MCF 10A (cell line): ENCODE measurements at regions not wholly inside any gene's neighbourhood (a gene's known extent, or its start where the extent isn't known, plus 50 kb on each side); places are given as distances from the start of the nearest gene placed in this dataset.
A peak's percentile ranks its signal among the peaks of the same experiment; 100 is the strongest.

Source experiments
- BruUV-seq: library from RNA; stranded (reverse); fragments of 400-500 nt; replicated peaks from 2 replicates; lab custom pipeline; 2021; lab: Mats Ljungman, UMichigan
- CTCF ChIA-PET: fragments of 300-600 bp; sonication (Branson Sonifier 250); formaldehyde crosslinking; extraction: SDS; loops from one replicate; lab custom pipeline; 2021; ENCODE audit warnings: antibody characterized with exemption, inconsistent platforms; lab: Yijun Ruan, JAX
- POLR2A ChIA-PET: fragments of 300-600, 350-650 bp; sonication (Branson Sonifier 250); formaldehyde crosslinking; extraction: SDS; loops from one replicate; lab custom pipeline; 2020; ENCODE audit warnings: antibody characterized with exemption, inconsistent platforms; lab: Yijun Ruan, JAX
- DNase-seq: peaks from one replicate; pipeline ENCODE4 v3.0.0-alpha.2; 2018; ENCODE audit not compliant: unreplicated experiment
- H3K27ac Mint-ChIP-seq: one replicate; pipeline ENCODE4 v1.8.0; 2022; ENCODE audit warnings: mild to moderate bottlenecking, low read depth, mixed read lengths; ENCODE audit not compliant: unreplicated experiment
- H3K27me3 Mint-ChIP-seq: one replicate; pipeline ENCODE4 v1.8.0; 2022; ENCODE audit warnings: mixed read lengths; ENCODE audit not compliant: insufficient read depth, unreplicated experiment
- H3K36me3 Mint-ChIP-seq: one replicate; pipeline ENCODE4 v1.8.0; 2022; ENCODE audit warnings: mild to moderate bottlenecking, moderate library complexity, mixed read lengths; ENCODE audit not compliant: insufficient read depth, unreplicated experiment
- H3K4me1 Mint-ChIP-seq: one replicate; pipeline ENCODE4 v1.8.0; 2022; ENCODE audit warnings: mixed read lengths; ENCODE audit not compliant: insufficient read depth, unreplicated experiment
- H3K4me3 Mint-ChIP-seq: one replicate; pipeline ENCODE4 v1.8.0; 2022; ENCODE audit warnings: mild to moderate bottlenecking, moderate library complexity, mixed read lengths; ENCODE audit not compliant: unreplicated experiment
- H3K9me3 Mint-ChIP-seq: one replicate; pipeline ENCODE4 v1.8.0; 2022; ENCODE audit warnings: mixed read lengths; ENCODE audit not compliant: unreplicated experiment
- intact Hi-C: fragments of 100-400 bp; cut with micrococcal nuclease; formaldehyde crosslinking; loops from 2 replicates; pipeline ENCODE4 v1.14.1; 2022
- TF ChIP-seq, protein P1 (sequence below): fragments of 200-600 bp; IDR thresholded peaks from one replicate; pipeline ENCODE4 v1.8.0; 2022; ENCODE audit warnings: antibody characterized with exemption, mild to moderate bottlenecking; ENCODE audit not compliant: unreplicated experiment

DNA sequence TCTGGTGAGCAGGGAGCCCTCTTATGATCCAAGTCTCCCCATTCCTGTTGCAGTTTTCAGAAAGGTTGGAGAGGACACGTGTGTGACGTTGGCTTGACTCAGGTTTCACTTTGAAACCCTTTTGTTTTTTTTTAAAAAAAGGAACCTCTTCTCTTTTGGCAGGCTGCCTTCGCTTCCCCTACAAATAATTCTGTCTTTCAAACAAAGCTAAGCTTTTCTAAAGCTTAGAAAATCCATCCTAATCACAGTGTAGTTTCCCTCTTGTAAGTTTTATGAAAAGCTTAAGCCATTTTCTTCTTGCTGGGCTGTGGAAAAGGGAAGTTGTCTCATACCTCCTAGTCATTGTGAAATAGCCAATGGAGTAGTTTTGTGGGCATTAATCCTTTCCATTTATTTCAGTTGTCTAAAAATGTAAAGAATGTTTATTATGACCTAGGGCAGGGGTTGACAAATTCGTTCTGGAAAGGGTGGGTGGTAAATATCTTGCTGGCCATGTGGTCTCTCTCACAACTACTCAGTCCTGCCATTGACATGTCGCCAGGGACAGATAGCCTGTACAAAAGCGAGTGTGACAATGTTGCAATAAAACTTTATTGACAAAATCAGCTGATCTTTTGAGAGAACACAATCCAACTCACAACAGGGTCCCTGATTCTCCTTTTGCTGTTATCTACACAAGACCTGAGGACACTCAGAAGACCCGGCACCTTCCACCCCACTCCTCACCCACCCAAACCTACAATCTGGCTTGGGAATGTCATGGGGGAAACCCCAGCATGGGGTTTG, 878.8 kb downstream of the RNF144A start:
- H3K27me3 Mint-ChIP-seq = no peaks in the 10 kb centered on the region
- DNase-seq = peak; percentile 35

DNA sequence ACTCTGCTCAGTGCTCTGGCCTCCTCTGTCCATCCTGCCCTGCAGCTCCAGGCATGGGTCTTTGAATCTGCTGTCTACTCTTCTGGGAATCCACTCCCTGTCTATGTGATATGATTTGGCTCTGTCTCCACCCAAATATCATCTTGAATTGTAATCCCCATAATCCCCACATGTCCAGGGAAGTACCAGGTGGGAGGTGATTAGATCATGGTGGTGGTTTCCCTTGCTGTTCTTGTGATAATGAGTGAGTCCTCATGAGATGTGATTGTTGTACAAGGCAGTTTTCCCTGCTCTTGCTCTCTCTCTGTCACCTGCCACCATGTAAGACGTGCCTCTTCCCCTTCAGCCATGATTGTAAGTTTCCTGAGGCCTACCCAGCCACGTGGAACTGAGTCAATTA, 881.8 kb upstream of the ID2 start:
- Mint-ChIP-seq H3K27me3 (no peaks in the 10 kb centered on the region), H3K27ac (no peak overlapping the region), H3K4me1 (peaks cover 3% of the 10 kb centered on the region), H3K36me3 (no peaks in the 10 kb centered on the region), H3K9me3 (peaks cover 6% of the 10 kb centered on the region), H3K4me3 (no peak overlapping the region)
- CTCF ChIA-PET = no interaction called here
- TF ChIP-seq, protein P1, sequence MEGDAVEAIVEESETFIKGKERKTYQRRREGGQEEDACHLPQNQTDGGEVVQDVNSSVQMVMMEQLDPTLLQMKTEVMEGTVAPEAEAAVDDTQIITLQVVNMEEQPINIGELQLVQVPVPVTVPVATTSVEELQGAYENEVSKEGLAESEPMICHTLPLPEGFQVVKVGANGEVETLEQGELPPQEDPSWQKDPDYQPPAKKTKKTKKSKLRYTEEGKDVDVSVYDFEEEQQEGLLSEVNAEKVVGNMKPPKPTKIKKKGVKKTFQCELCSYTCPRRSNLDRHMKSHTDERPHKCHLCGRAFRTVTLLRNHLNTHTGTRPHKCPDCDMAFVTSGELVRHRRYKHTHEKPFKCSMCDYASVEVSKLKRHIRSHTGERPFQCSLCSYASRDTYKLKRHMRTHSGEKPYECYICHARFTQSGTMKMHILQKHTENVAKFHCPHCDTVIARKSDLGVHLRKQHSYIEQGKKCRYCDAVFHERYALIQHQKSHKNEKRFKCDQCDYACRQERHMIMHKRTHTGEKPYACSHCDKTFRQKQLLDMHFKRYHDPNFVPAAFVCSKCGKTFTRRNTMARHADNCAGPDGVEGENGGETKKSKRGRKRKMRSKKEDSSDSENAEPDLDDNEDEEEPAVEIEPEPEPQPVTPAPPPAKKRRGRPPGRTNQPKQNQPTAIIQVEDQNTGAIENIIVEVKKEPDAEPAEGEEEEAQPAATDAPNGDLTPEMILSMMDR = no peak
- no TSS peak for BruUV-seq
- no peak for DNase-seq
- POLR2A ChIA-PET = no interaction called here
- intact Hi-C loops = no loop called here

More for the DNA sequence above, 878.8 kb downstream of the RNF144A start:
- H3K36me3 Mint-ChIP-seq = no peaks in the 10 kb centered on the region
- BruUV-seq = no TSS peak
- CTCF ChIA-PET = interaction anchor here (0.7 kb wide), 1 partner anchor 21 kb away, joined by 3 read pairs; no protein-coding TSS in a partner anchor
- peaks cover 10% of the 10 kb centered on the region for H3K4me1 Mint-ChIP-seq
- peak overlapping the region; percentile 24 for H3K27ac Mint-ChIP-seq
- peak overlapping the region; percentile 12 for H3K4me3 Mint-ChIP-seq
- POLR2A ChIA-PET = no interaction called here
- intact Hi-C loops = no loop called here
- TF ChIP-seq, protein P1 = no peak
- H3K9me3 Mint-ChIP-seq = peaks cover 6% of the 10 kb centered on the region

DNA sequence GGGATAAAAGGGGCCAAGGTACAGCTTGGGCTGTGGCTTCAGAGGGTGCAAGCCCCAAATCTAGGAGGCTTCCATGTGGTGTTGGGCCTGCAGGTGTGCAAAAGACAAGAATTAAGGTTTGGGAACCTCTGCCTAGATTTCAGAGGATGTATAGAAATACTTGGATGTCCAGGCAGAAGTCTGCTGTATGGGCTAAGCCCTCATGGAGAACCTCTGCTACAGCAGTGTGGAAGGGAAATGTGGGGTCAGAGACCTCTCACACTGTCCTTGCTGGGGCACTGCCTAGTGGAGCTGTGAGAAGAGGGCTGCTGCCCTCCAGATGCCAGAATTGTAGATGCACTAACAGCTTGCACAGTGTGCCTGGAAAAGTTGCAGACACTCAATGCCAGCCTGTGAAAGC, 880.6 kb upstream of the ID2 start:
- H3K4me3 Mint-ChIP-seq = no peak overlapping the region
- ChIA-PET POLR2A (no interaction called here), CTCF (interaction anchor here (0.6 kb wide), 1 partner anchor 130 kb away, joined by 3 read pairs; no protein-coding TSS in a partner anchor)
- H3K27ac Mint-ChIP-seq = no peak overlapping the region
- DNase-seq = no peak
- TF ChIP-seq, protein P1 = no peak
- no peaks in the 10 kb centered on the region for H3K36me3 Mint-ChIP-seq
- intact Hi-C loops = no loop called here
- peaks cover 6% of the 10 kb centered on the region for H3K9me3 Mint-ChIP-seq
- no TSS peak for BruUV-seq
- H3K27me3 Mint-ChIP-seq = no peaks in the 10 kb centered on the region
- H3K4me1 Mint-ChIP-seq = no peaks in the 10 kb centered on the region

DNA sequence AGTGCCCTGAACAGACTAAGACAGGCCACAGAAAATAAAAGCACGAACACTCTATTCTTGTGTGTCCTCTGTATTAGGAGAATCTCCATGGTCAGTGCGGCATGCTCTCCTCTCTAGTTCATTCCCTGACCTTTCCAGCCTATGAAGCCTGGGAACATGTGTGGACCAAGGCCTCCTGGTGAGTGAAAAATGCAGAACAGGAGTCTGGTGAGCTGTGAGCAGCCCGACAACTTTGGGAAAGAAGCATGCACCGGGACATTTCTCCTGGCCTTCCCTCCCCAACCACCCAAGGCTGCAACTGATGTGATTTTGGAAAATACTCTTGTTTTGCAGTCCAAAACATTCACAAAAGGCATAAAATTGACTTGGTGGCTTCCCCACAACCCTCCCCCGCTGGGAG, 878.3 kb upstream of the ID2 start:
- no TSS peak for BruUV-seq
- Mint-ChIP-seq H3K4me3 (no peak overlapping the region), H3K36me3 (no peaks in the 10 kb centered on the region), H3K27me3 (no peaks in the 10 kb centered on the region), H3K4me1 (no peaks in the 10 kb centered on the region), H3K9me3 (peaks cover 6% of the 10 kb centered on the region), H3K27ac (no peak overlapping the region)
- POLR2A ChIA-PET = no interaction called here
- TF ChIP-seq, protein P1 = no peak
- no peak for DNase-seq
- intact Hi-C loops = no loop called here
- CTCF ChIA-PET = no interaction called here
